Heart left ventricle (tissue), 16 donors: ENCODE measurements at regions not wholly inside any gene's neighbourhood (a gene's known extent, or its start where the extent isn't known, plus 50 kb on each side); places are given as distances from the start of the nearest gene placed in this dataset.

Experiments used
- ATAC-seq, 4 donors: fragments of 200-7000 bp; cut with Tn5 transposase; one replicate each; pipeline ENCODE4 v1.9.1; 2020 to 2022; ENCODE audit warnings: moderate library complexity in 4 of 4, mild to moderate bottlenecking in 3 of 4, moderate number of reproducible peaks in 1 of 4
- DNase-seq, 5 donors: peaks; one replicate each; pipeline ENCODE4 v3.0.0-alpha.2; 2020
- H3K27ac ChIP-seq, 12 donors: fragments of 200-600 bp; sonication (generic) in 4 of 12; one replicate each; pipeline versions ENCODE4 v1.5.0 to v1.8.0; 2016 to 2022; ENCODE audit warnings: mild to moderate bottlenecking in 2 of 12
- H3K27me3 ChIP-seq, 9 donors: fragments of 200-600 bp; sonication (generic) in 2 of 9; one replicate each; pipeline versions ENCODE4 v1.5.1 to v1.8.0; 2016 to 2022; ENCODE audit warnings: mild to moderate bottlenecking in 3 of 9
- H3K36me3 ChIP-seq, 9 donors: fragments of 200-600 bp; sonication (generic) in 2 of 9; one replicate each; pipeline versions ENCODE4 v1.5.0 to v1.8.0; 2018 to 2022; ENCODE audit warnings: mild to moderate bottlenecking in 2 of 9
- H3K4me1 ChIP-seq, 12 donors: fragments of 200-600 bp; sonication (generic) in 4 of 12; one replicate each; pipeline versions ENCODE4 v1.5.0 to v1.8.0; 2016 to 2022; ENCODE audit warnings: mild to moderate bottlenecking in 3 of 12
- H3K4me3 ChIP-seq, 12 donors: fragments of 200-600 bp; sonication (generic) in 4 of 12; one replicate each; pipeline versions ENCODE4 v1.5.0 to v1.8.0; 2017 to 2022; ENCODE audit warnings: mild to moderate bottlenecking in 9 of 12, moderate library complexity in 4 of 12
- H3K9me3 ChIP-seq, 12 donors: fragments of 200-600 bp; sonication (generic) in 4 of 12; one replicate each; pipeline versions ENCODE4 v1.5.0 to v1.8.0; 2016 to 2022; ENCODE audit warnings: mild to moderate bottlenecking in 1 of 12
- POLR2A ChIP-seq, 2 donors: fragments of 450-650 bp; IDR thresholded peaks; one replicate each; pipeline ENCODE4 v1.6.1; 2017; ENCODE audit warnings: antibody characterized with exemption in 2 of 2, mild to moderate bottlenecking in 2 of 2, moderate library complexity in 2 of 2
- WGBS, 4 donors: extraction: QIAGEN DNeasy Blood & Tissue Kit in 2 of 4; methylation state at CpG; one replicate each; pipeline versions ENCODE4 v1.1.5 to v1.1.7; 2013 to 2018; 5-methylcytosine and 5-hydroxymethylcytosine counted together
- intact Hi-C, 10 donors: fragments of 100-400 bp; cut with DNase I; formaldehyde crosslinking; loops; one replicate each; pipeline versions ENCODE4 v1.11.1 to v1.14.2; 2022
- TF ChIP-seq, protein P1 (sequence below), 12 donors: fragments of 200-600 bp; sonication (generic) in 4 of 12; IDR thresholded peaks; one replicate each; pipeline versions ENCODE4 v1.5.0 to v1.8.0; 2018 to 2022; ENCODE audit warnings: antibody characterized with exemption in 12 of 12, mild to moderate bottlenecking in 5 of 12
- donor health status: ischemic (EF 13 %, LVEDD 7.1; RV severe dilation, severe dysfunction).
- donor health status: healthy with polysubstance abuse.
- donor health status: DM: no; HTN: yes; CAD: no.
- donor health status: DM: no; HTN: no; CAD: no.
- donor health status: ischemic (EF 25% LVEDD 6.9; RV normal size, moderate dysfunction).
- donor health status: ischemic (EF 25% LVEDD 5.7; RV mildly dilated, moderate dysfunction).
- donor health status: healthy.
- donor health status: DM: yes; HTN: yes; CAD: no.
- donor health status: ischemic (EF 35%, LVEDD 5.7; RV mildly dilated, moderate dysfunction).
- donor health status: nonischemic (EF 11% LVEDD 7.7; RV severe dilation, severe dysfunction).
- donor health status: DM: yes; HTN: yes; CAD: no.
- donor health status: PGD.
- donor health status: ischemic (EF 29% LVEDD 5.4; RV normal size, mild dysfunction).
- donor health status: nonischemic (EF 23%, LVEDD 6.1; RV moderate dilation, normal function).

DNA sequence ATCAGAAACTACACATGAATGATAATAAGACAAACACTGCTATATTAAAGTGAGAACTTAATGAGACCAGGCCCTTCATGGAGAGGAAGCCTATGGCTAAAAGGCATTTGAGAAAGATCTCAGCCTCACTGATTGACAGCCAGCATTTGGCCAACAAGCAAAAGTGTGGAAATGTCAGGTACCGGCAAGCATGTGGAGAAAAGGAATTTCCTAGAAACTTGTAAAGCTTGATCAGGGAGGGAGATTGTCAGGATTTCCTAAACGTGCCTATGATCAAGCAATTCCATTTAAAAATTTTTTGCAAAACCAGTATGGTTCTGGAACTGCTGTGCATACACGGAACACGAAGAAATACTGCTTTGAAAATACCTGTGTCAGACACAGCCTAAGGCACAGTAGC is 220.3 kb upstream of the ATP10A start:
- ATAC-seq = no peak
- H3K27ac ChIP-seq = peak overlapping the region in 4 of 12 donors; percentile 88 to 94 (median 90)
- 76 to 82% (median 78%) methylated on average over 4 of the region's 4 CpGs for WGBS, 4 donors
- H3K9me3 ChIP-seq = no peaks in the 10 kb centered on the region
- peak overlapping the region in 3 of 12 donors; percentile 77 to 89 (median 86) for H3K4me3 ChIP-seq
- H3K27me3 ChIP-seq = no peaks in the 10 kb centered on the region
- intact Hi-C loops = loop anchor here in 1 of 10 donors (5.0 kb wide), 1 partner anchor 646 kb away; the partner anchor contains the start of gene UBE3A
- H3K4me1 ChIP-seq = peaks cover 0 to 7% (median 3%) of the 10 kb centered on the region in 12 donors
- no peak for DNase-seq
- no peak for TF ChIP-seq POLR2A (IDR thresholded peaks at IDR 0.05)
- TF ChIP-seq, protein P1, sequence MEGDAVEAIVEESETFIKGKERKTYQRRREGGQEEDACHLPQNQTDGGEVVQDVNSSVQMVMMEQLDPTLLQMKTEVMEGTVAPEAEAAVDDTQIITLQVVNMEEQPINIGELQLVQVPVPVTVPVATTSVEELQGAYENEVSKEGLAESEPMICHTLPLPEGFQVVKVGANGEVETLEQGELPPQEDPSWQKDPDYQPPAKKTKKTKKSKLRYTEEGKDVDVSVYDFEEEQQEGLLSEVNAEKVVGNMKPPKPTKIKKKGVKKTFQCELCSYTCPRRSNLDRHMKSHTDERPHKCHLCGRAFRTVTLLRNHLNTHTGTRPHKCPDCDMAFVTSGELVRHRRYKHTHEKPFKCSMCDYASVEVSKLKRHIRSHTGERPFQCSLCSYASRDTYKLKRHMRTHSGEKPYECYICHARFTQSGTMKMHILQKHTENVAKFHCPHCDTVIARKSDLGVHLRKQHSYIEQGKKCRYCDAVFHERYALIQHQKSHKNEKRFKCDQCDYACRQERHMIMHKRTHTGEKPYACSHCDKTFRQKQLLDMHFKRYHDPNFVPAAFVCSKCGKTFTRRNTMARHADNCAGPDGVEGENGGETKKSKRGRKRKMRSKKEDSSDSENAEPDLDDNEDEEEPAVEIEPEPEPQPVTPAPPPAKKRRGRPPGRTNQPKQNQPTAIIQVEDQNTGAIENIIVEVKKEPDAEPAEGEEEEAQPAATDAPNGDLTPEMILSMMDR (IDR thresholded peaks at IDR 0.05) = no peak
- no peaks in the 10 kb centered on the region for H3K36me3 ChIP-seq

DNA sequence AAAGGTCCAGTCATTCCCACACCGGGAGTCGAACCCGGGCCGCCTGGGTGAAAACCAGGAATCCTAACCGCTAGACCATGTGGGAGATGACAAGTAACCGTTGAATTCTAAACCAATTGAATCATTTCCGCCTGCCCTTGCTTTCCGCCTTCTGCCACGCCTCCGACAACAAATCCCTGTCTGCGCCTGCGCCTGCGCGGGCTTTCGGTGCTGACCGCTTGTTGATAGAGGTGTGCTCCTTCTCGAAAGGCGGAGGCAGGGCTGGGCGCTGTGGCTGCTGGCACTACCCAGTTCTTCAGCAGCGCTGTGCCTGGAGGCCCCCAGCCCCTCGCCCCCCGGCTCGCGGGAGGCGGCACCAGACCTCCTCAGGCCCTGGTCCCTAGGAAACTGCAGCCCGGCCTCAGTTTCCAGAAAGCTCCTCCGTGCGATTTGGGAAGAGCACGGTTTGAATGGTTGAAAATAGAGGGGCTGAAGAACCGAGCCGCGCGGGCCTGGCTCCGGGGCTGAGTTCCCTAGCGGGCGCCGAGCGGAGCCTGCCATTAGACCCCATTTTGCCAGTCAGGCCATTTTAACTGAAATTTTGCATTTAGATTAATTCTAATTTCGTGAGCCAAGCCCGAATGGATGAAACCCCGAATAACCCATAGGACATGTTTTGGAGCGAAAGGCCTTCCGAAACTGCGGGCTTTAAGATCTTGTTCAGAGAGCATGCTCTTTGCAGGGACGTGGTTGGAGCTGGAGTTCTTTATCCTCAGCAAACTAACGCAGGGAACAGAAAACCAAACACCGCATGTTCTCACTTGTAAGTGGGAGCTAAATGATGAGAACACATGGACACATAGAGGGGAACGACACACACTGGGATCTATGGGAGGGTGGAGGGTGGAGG is 219.3 kb upstream of the ATP10A start:
- DNase-seq = peak; percentile 93 to 98 (median 97)
- intact Hi-C loops = loop anchor here in 1 of 10 donors (5.0 kb wide), 1 partner anchor 645 kb away; the partner anchor contains the start of gene UBE3A
- ATAC-seq = peak; percentile 98 to 100 (median 99)

DNA sequence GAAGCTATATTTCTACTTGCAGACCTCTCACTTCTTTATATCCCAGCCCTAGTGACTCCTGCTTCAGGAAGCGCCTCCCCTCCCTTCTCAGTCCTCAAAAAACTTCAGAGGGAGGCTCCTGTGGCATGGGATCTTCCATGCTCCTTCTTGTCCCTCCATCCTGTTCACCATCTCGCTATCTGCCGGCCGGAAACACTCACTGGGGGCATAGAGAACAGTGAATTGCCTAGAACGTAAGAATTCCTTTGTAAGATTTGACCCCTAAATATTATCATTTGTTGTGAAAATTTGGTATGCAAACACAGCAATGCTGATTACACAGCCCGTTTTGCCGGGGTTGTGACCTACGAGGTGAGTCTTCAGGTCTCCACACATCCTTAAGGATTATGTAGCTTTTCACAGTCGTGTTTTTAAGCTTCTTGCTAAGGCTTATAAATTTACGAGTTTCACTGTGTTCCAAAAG is 218.7 kb upstream of the ATP10A start:
- 24 to 28% (median 26%) methylated on average over 10 of the region's 10 CpGs for WGBS, 4 donors
- TF ChIP-seq POLR2A (IDR thresholded peaks at IDR 0.05) = no peak
- TF ChIP-seq, protein P1 (IDR thresholded peaks at IDR 0.05) = no peak
- no peak for ATAC-seq
- Histone ChIP-seq H3K9me3 (no peaks in the 10 kb centered on the region), H3K27me3 (no peaks in the 10 kb centered on the region), H3K27ac (peak overlapping the region in 3 of 12 donors; percentile 35 to 94 (median 88)), H3K4me1 (peaks cover 0 to 7% (median 3%) of the 10 kb centered on the region in 12 donors), H3K4me3 (peak overlapping the region in 8 of 12 donors; percentile 30 to 86 (median 78)), H3K36me3 (no peaks in the 10 kb centered on the region)
- intact Hi-C loops = loop anchor here in 1 of 10 donors (5.0 kb wide), 1 partner anchor 644 kb away; the partner anchor contains the start of gene UBE3A
- DNase-seq = no peak

More for the DNA sequence above, 219.3 kb upstream of the ATP10A start:
- 0 to 1% (median 1%) methylated on average over 42 to 48 of the region's 48 CpGs for WGBS, 4 donors
- peaks cover 0 to 7% (median 3%) of the 10 kb centered on the region in 12 donors for H3K4me1 ChIP-seq
- H3K4me3 ChIP-seq = peak overlapping the region; percentile 50 to 91 (median 78)
- no peaks in the 10 kb centered on the region for H3K36me3 ChIP-seq
- H3K9me3 ChIP-seq = no peaks in the 10 kb centered on the region
- TF ChIP-seq, protein P1 (IDR thresholded peaks at IDR 0.05) = peak in 1 of 12 donors; percentile 25
- peak in 1 of 2 donors; percentile 87 for TF ChIP-seq POLR2A (IDR thresholded peaks at IDR 0.05)
- H3K27me3 ChIP-seq = no peaks in the 10 kb centered on the region
- peak overlapping the region; percentile 72 to 94 (median 88) for H3K27ac ChIP-seq

DNA sequence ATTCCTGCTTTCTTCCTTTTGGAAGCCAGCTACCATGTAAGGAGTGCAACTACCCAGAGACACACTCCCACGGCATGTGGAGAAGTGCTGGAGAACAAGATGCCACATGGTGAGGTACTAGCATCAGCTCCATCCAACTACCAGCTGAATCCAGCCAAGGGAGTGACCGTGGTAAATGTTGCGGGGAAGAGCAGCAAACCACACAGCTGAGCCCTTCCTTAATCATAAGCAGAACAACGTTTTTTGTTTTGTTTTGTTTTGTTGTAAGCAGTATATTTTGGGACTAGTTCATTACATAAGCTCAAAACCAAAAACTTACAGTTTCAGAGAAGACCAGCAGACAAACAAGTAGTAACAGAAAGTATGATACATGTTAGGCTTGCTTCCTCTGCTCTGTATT is 212.6 kb upstream of the ATP10A start:
- DNase-seq (no peak), ATAC-seq (no peak)
- H3K27me3 ChIP-seq = peaks cover 0 to 20% (median 0%) of the 10 kb centered on the region in 9 donors
- H3K9me3 ChIP-seq = no peaks in the 10 kb centered on the region
- no peak overlapping the region for H3K27ac ChIP-seq
- H3K4me3 ChIP-seq = no peak overlapping the region
- H3K4me1 ChIP-seq = no peaks in the 10 kb centered on the region
- intact Hi-C loops = no loop called here
- no peaks in the 10 kb centered on the region for H3K36me3 ChIP-seq
- TF ChIP-seq, protein P1 (IDR thresholded peaks at IDR 0.05) = no peak
- no peak for TF ChIP-seq POLR2A (IDR thresholded peaks at IDR 0.05)
- WGBS, 4 donors = 65 to 79% (median 74%) methylated on average over 4 of the region's 4 CpGs
